ENCODE measurements at regions not wholly inside any gene's neighbourhood (a gene's known extent, or its start where the extent isn't known, plus 50 kb on each side); places are given as distances from the start of the nearest gene placed in this dataset.
"Not testable (repeated sequence)": the region's sequence is repeated elsewhere in the genome, so short reads cannot be mapped to it uniquely, and the experiment has no call there.

DNA sequence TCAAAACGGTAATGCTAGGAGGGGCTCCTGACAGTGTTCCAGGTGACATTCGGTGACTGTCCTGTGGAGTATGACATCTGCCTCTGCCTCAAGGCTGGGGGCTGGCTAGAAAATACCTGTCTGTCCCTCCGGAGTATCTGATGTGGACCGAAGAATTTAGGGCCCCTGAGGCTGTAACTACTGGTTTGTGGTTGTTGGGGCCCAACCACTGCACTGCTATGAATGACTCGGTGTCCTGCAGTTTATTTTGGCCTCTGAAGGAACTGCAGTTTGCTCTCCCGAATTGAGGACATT is 198.9 kb upstream of the CAND1 start:
- H3K4me3 ChIP-seq (ENCODE audit: low read length), result no peak overlapping the region
- no peak for DNase-seq
- no peaks in the 10 kb centered on the region for H3K4me1 ChIP-seq (ENCODE audit: control insufficient read depth, insufficient read depth, low read length)
- no peak overlapping the region for H3K27ac ChIP-seq (ENCODE audit: low read length)
- WGBS (ENCODE audit: insufficient coverage, low lambda C conversion rate), result no CpG with 5 or more reads among the region's 6 CpGs
- H3K27me3 ChIP-seq (ENCODE audit: control insufficient read depth, insufficient read depth, low read length), result peaks cover 35% of the 10 kb centered on the region
- H3K36me3 ChIP-seq (ENCODE audit: control insufficient read depth, insufficient read depth, low read length), result no peaks in the 10 kb centered on the region
- H3K9me3 ChIP-seq (ENCODE audit: control insufficient read depth, low read depth, low read length), result no peaks in the 10 kb centered on the region

DNA sequence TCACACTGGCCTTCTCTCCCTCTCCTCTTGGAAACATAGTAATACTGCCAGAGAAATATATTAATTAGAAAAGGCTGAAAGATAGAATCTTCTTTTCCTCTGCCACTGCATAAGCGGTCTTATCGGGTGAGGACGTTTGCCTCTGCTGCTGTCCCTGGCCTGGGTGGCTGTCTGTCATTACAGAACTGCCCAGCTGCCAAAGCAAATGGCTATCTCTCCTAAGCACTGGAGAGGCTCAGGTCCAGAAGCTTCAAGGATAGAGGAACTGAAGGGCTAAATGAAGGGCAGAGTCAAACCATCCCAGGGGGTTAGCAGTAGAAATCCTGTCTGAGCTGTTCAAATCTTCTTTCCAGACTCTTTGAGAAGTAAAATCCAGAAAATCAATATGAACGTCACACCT is 198.6 kb upstream of the CAND1 start:
- 100% methylated on average over 1 of the region's 4 CpGs for WGBS (ENCODE audit: insufficient coverage, low lambda C conversion rate)
- Histone ChIP-seq H3K36me3 (ENCODE audit: control insufficient read depth, insufficient read depth, low read length) (no peaks in the 10 kb centered on the region), H3K27me3 (ENCODE audit: control insufficient read depth, insufficient read depth, low read length) (peaks cover 37% of the 10 kb centered on the region)

DNA sequence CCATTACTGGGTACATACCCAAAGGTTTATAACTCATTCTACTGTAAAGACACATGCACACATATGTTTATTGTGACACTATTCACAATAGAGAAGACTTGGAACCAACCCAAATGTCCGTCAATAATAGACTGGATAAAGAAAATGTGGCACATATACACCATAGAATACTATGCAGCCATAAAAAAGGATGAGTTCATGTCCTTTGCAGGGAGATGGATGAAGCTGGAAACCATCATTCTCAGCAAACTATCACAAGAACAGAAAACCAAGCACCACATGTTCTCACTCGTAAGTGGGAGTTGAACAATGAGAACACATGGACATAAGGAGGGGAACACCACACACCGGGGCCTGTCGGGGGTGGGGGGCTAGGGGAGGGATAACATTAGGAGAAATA is 196.9 kb upstream of the CAND1 start:
- H3K4me3 ChIP-seq (ENCODE audit: low read length); H3K36me3 ChIP-seq (ENCODE audit: control insufficient read depth, insufficient read depth, low read length); H3K9me3 ChIP-seq (ENCODE audit: control insufficient read depth, low read depth, low read length); DNase-seq; H3K27ac ChIP-seq (ENCODE audit: low read length); H3K4me1 ChIP-seq (ENCODE audit: control insufficient read depth, insufficient read depth, low read length): not testable (repeated sequence)
- H3K27me3 ChIP-seq (ENCODE audit: control insufficient read depth, insufficient read depth, low read length), result peaks cover 36% of the 10 kb centered on the region
- WGBS (ENCODE audit: insufficient coverage, low lambda C conversion rate), result no CpG with 5 or more reads among the region's 4 CpGs

More for the DNA sequence above, 198.6 kb upstream of the CAND1 start:
- Histone ChIP-seq H3K4me3 (ENCODE audit: low read length) (no peak overlapping the region), H3K4me1 (ENCODE audit: control insufficient read depth, insufficient read depth, low read length) (no peaks in the 10 kb centered on the region), H3K9me3 (ENCODE audit: control insufficient read depth, low read depth, low read length) (no peaks in the 10 kb centered on the region), H3K27ac (ENCODE audit: low read length) (no peak overlapping the region)
- DNase-seq, result no peak

DNA sequence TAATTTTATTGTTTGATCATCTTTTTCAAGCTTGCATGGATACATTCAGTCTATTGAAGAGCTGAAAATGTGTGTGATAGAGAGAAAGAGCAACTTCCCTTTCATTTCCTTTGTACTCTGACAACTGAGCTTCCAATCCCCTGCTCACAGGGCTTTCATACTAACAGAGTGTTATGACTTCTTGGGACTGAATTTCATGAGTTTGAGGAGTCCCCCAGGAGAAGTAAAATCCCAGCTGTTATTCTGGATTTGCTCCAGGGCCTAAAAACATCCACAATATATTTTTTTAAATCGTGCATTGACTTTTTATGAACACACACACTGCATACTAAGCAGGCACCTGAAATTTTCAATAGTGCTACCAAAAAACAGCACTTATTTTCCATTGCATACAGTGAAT is 195.8 kb upstream of the CAND1 start:
- Histone ChIP-seq H3K9me3 (ENCODE audit: control insufficient read depth, low read depth, low read length) (no peaks in the 10 kb centered on the region), H3K27me3 (ENCODE audit: control insufficient read depth, insufficient read depth, low read length) (peaks cover 26% of the 10 kb centered on the region), H3K4me3 (ENCODE audit: low read length) (no peak overlapping the region), H3K36me3 (ENCODE audit: control insufficient read depth, insufficient read depth, low read length) (no peaks in the 10 kb centered on the region), H3K27ac (ENCODE audit: low read length) (no peak overlapping the region), H3K4me1 (ENCODE audit: control insufficient read depth, insufficient read depth, low read length) (no peaks in the 10 kb centered on the region)
- DNase-seq, result no peak
- WGBS (ENCODE audit: insufficient coverage, low lambda C conversion rate), result 83% methylated on average over 1 of the region's 1 CpG

DNA sequence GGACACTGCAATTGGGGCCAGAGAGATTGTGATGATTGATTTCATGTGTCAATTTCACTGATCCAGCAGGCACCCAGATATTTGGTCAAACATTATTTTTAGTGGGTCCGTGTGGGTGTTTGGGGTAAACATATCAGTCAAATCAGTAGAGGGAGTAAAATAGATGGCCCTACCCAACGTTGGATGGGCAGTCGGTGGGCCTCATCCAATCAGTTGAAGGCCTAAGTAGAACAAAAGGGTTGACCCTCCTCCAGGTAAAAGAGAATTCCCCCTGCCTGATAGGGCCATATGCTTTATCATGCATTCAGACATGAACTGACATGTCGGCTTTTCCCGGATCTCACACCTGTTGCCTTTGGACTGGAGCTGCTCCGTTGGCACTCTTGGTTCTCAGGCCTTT is 195.1 kb upstream of the CAND1 start:
- WGBS (ENCODE audit: insufficient coverage, low lambda C conversion rate), result no CpG with 5 or more reads among the region's 6 CpGs

DNA sequence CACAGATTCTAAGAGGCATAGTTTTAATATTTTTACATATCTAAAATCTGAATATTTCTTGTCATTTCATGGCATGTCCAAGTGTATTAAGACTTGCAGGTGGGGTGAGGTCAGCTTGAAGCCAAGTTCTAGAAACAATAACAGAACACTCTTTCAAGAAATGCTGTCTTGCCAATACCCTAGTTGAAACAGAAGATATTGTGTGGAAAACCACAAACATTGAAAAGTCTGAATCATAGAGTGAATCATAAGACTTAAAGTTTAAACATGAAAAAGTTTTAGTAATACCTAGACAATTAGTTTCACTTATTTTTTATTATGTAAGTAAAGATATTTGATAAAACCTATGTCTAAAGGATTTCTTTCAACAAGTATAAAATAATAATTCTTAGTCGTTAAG is 191.5 kb upstream of the CAND1 start:
- peaks cover 15% of the 10 kb centered on the region for H3K27me3 ChIP-seq (ENCODE audit: control insufficient read depth, insufficient read depth, low read length)
- no peaks in the 10 kb centered on the region for H3K4me1 ChIP-seq (ENCODE audit: control insufficient read depth, insufficient read depth, low read length)
- DNase-seq, result no peak
- WGBS (ENCODE audit: insufficient coverage, low lambda C conversion rate), result no CpG with 5 or more reads among the region's 1 CpG
- H3K9me3 ChIP-seq (ENCODE audit: control insufficient read depth, low read depth, low read length), result no peaks in the 10 kb centered on the region
- no peaks in the 10 kb centered on the region for H3K36me3 ChIP-seq (ENCODE audit: control insufficient read depth, insufficient read depth, low read length)
- no peak overlapping the region for H3K27ac ChIP-seq (ENCODE audit: low read length)
- H3K4me3 ChIP-seq (ENCODE audit: low read length), result no peak overlapping the region

More for the DNA sequence above, 195.1 kb upstream of the CAND1 start:
- H3K27ac ChIP-seq (ENCODE audit: low read length), result no peak overlapping the region
- H3K4me3 ChIP-seq (ENCODE audit: low read length), result no peak overlapping the region
- no peaks in the 10 kb centered on the region for H3K9me3 ChIP-seq (ENCODE audit: control insufficient read depth, low read depth, low read length)
- H3K27me3 ChIP-seq (ENCODE audit: control insufficient read depth, insufficient read depth, low read length), result peaks cover 27% of the 10 kb centered on the region
- H3K4me1 ChIP-seq (ENCODE audit: control insufficient read depth, insufficient read depth, low read length), result no peaks in the 10 kb centered on the region
- no peak for DNase-seq
- H3K36me3 ChIP-seq (ENCODE audit: control insufficient read depth, insufficient read depth, low read length), result no peaks in the 10 kb centered on the region

GRCh38 chr12:67078957-67079356 is 190.2 kb upstream of the CAND1 start:
- Histone ChIP-seq H3K36me3 (ENCODE audit: control insufficient read depth, insufficient read depth, low read length) (no peaks in the 10 kb centered on the region), H3K4me1 (ENCODE audit: control insufficient read depth, insufficient read depth, low read length) (no peaks in the 10 kb centered on the region), H3K27ac (ENCODE audit: low read length) (no peak overlapping the region), H3K27me3 (ENCODE audit: control insufficient read depth, insufficient read depth, low read length) (peaks cover 14% of the 10 kb centered on the region), H3K4me3 (ENCODE audit: low read length) (no peak overlapping the region), H3K9me3 (ENCODE audit: control insufficient read depth, low read depth, low read length) (no peaks in the 10 kb centered on the region)
- WGBS (ENCODE audit: insufficient coverage, low lambda C conversion rate), result no CpG with 5 or more reads among the region's 4 CpGs
- no peak for DNase-seq

- DNase-seq, result no peak
- WGBS (ENCODE audit: insufficient coverage, low lambda C conversion rate), result no CpG with 5 or more reads among the region's 1 CpG
These were observed 188.5 kb upstream of the CAND1 start for GRCh38 chr12:67080637-67081036.

DNA sequence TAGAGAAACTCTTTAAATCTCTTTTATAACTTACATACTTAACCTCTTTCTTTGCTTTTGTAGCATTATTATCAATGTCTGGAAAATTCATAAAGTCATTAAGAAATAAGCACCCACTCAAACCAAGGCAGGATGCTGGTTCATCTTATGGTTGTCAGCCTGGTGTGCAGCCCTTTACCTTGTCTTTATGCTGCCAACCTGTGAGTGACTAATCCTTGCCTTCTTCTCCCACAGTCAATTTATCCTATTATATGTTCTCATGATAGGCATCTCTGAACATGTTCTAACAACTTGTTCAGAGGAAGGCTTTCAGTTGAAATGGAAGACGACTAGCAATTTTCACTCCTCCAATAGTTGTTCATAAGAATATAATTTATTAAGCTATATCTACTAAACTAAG is 186.9 kb upstream of the CAND1 start:
- no peaks in the 10 kb centered on the region for H3K4me1 ChIP-seq (ENCODE audit: control insufficient read depth, insufficient read depth, low read length)
- DNase-seq, result no peak
- no peaks in the 10 kb centered on the region for H3K9me3 ChIP-seq (ENCODE audit: control insufficient read depth, low read depth, low read length)
- H3K36me3 ChIP-seq (ENCODE audit: control insufficient read depth, insufficient read depth, low read length), result no peaks in the 10 kb centered on the region
- H3K4me3 ChIP-seq (ENCODE audit: low read length), result no peak overlapping the region
- no peak overlapping the region for H3K27ac ChIP-seq (ENCODE audit: low read length)
- no CpG with 5 or more reads among the region's 1 CpG for WGBS (ENCODE audit: insufficient coverage, low lambda C conversion rate)
- H3K27me3 ChIP-seq (ENCODE audit: control insufficient read depth, insufficient read depth, low read length), result peaks cover 6% of the 10 kb centered on the region

More at GRCh38 chr12:67080637-67081036, 188.5 kb upstream of the CAND1 start:
- Histone ChIP-seq H3K4me1 (ENCODE audit: control insufficient read depth, insufficient read depth, low read length) (no peaks in the 10 kb centered on the region), H3K27me3 (ENCODE audit: control insufficient read depth, insufficient read depth, low read length) (peaks cover 9% of the 10 kb centered on the region), H3K36me3 (ENCODE audit: control insufficient read depth, insufficient read depth, low read length) (no peaks in the 10 kb centered on the region), H3K9me3 (ENCODE audit: control insufficient read depth, low read depth, low read length) (no peaks in the 10 kb centered on the region), H3K27ac (ENCODE audit: low read length) (no peak overlapping the region), H3K4me3 (ENCODE audit: low read length) (no peak overlapping the region)

DNA sequence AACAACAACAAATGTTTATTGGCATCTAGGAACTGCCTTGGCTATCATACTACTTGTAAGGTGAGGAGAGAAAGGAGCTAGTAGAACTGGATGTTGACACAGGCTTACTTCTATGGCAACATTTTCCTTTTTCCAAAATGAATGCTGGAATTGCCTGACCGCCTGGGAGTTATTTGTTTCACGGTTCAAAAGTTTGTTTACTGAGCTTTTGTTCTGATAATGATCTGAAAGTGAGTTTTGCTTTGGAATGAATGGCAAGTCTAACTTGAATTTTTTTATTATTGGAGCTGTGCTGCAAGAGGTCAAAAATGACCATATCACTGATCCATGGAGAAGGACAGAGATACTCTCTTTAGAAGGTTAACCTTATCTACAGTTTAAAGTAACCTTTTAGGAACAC is 183.5 kb upstream of the CAND1 start:
- H3K4me3 ChIP-seq (ENCODE audit: low read length), result no peak overlapping the region
- WGBS (ENCODE audit: insufficient coverage, low lambda C conversion rate), result 40% methylated on average over 1 of the region's 2 CpGs
- H3K4me1 ChIP-seq (ENCODE audit: control insufficient read depth, insufficient read depth, low read length), result no peaks in the 10 kb centered on the region
- no peak for DNase-seq
- H3K27ac ChIP-seq (ENCODE audit: low read length), result no peak overlapping the region
- H3K9me3 ChIP-seq (ENCODE audit: control insufficient read depth, low read depth, low read length), result no peaks in the 10 kb centered on the region
- H3K36me3 ChIP-seq (ENCODE audit: control insufficient read depth, insufficient read depth, low read length), result no peaks in the 10 kb centered on the region
- peaks cover 4% of the 10 kb centered on the region for H3K27me3 ChIP-seq (ENCODE audit: control insufficient read depth, insufficient read depth, low read length)

GRCh38 chr12:67086116-67086515 is 183.0 kb upstream of the CAND1 start:
- no peak for DNase-seq
- Histone ChIP-seq H3K36me3 (ENCODE audit: control insufficient read depth, insufficient read depth, low read length) (no peaks in the 10 kb centered on the region), H3K4me3 (ENCODE audit: low read length) (no peak overlapping the region), H3K27ac (ENCODE audit: low read length) (no peak overlapping the region), H3K9me3 (ENCODE audit: control insufficient read depth, low read depth, low read length) (no peaks in the 10 kb centered on the region), H3K27me3 (ENCODE audit: control insufficient read depth, insufficient read depth, low read length) (peaks cover 4% of the 10 kb centered on the region), H3K4me1 (ENCODE audit: control insufficient read depth, insufficient read depth, low read length) (no peaks in the 10 kb centered on the region)
- 83% methylated on average over 2 of the region's 2 CpGs for WGBS (ENCODE audit: insufficient coverage, low lambda C conversion rate)

Measured in large intestine (tissue), 3 donors.